ENCODE measurements at regions not wholly inside any gene's neighbourhood (a gene's known extent, or its start where the extent isn't known, plus 50 kb on each side); places are given as distances from the start of the nearest gene placed in this dataset.
"Not testable (repeated sequence)": the region's sequence is repeated elsewhere in the genome, so short reads cannot be mapped to it uniquely, and the experiment has no call there.

DNA sequence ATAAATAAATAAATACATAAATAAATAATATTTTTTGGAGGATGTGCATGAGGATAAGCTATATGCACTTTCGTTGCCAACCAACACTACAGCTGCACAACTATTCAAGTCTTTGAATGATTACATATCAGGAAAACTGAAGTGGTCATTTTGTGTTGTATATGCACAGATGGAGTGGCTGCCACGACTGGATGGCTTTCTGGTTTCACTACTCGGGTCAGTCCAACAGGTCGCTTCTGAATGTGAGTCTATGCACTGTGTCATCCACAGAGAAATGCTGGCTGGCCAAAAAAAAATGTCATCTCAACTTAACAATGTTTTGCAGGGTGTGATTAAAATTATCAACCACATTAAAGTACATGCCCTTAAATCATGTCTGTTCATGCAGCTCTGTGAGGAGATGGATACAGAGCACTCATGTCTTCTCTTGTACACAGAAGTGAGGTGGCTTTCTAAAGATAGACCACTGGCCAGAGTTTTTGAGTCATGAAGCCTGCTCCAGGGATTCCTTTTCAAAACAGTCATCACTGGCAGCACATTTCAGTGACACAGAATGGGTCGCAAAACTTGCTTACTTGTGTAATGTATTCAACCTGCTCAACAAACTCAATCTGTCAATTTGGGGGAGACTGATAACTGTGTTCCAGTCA lies 589.8 kb upstream of the CYLC2 start:
- DNase-seq (ENCODE audit: low spot score) = no peak
- Histone ChIP-seq H3K36me3 (no peaks in the 10 kb centered on the region), H3K4me1 (no peaks in the 10 kb centered on the region), H3K27ac (no peak overlapping the region), H3K9me3 (no peaks in the 10 kb centered on the region), H3K27me3 (no peaks in the 10 kb centered on the region), H3K4me3 (no peak overlapping the region)
- TF ChIP-seq, protein P1, sequence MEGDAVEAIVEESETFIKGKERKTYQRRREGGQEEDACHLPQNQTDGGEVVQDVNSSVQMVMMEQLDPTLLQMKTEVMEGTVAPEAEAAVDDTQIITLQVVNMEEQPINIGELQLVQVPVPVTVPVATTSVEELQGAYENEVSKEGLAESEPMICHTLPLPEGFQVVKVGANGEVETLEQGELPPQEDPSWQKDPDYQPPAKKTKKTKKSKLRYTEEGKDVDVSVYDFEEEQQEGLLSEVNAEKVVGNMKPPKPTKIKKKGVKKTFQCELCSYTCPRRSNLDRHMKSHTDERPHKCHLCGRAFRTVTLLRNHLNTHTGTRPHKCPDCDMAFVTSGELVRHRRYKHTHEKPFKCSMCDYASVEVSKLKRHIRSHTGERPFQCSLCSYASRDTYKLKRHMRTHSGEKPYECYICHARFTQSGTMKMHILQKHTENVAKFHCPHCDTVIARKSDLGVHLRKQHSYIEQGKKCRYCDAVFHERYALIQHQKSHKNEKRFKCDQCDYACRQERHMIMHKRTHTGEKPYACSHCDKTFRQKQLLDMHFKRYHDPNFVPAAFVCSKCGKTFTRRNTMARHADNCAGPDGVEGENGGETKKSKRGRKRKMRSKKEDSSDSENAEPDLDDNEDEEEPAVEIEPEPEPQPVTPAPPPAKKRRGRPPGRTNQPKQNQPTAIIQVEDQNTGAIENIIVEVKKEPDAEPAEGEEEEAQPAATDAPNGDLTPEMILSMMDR (IDR thresholded peaks at IDR 0.05) = no peak

DNA sequence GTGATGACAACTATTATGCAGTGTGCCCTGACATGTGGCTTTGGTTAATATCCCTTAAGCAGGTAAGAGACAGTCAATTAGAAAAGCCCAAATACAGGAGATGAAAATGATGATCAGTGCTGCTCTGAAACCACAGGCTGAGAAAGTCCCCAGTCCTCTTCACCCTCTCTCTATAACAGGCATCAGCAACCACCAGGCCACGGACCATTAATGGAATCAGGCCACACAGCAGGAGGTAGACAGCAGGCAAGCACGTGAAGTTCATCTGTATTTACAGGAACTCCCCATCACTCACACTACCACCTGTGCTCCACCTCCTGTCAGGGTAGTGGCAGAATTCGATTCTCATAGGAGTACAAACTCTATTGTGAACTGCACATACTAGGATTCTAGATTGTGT lies 591.6 kb upstream of the CYLC2 start:
- TF ChIP-seq, protein P1 (IDR thresholded peaks at IDR 0.05) = no peak
- H3K27ac ChIP-seq = no peak overlapping the region
- H3K36me3 ChIP-seq = no peaks in the 10 kb centered on the region
- no peaks in the 10 kb centered on the region for H3K27me3 ChIP-seq
- no peak for DNase-seq (ENCODE audit: low spot score)
- no peaks in the 10 kb centered on the region for H3K4me1 ChIP-seq
- no peak overlapping the region for H3K4me3 ChIP-seq
- no peaks in the 10 kb centered on the region for H3K9me3 ChIP-seq

DNA sequence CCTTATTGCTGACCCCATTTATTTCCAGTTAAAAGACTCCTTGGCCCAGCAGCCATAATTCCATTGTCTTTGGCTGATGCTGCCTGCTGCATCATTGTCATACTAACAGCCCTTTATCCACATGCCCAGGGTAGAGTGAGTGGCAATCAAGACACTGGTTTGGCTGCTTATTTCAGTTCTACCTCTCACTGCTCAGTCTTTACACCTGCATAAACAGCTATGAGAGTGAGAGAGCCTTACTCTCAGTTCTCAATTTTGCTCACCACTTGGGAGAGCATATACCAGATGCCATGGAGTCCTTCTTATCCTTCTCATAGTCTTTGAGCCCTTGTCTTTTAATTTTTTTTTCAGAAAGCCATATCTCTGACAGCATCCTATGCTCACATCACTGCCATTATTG lies 596.9 kb upstream of the CYLC2 start:
- Histone ChIP-seq H3K27me3 (no peaks in the 10 kb centered on the region), H3K4me3 (no peak overlapping the region), H3K36me3 (no peaks in the 10 kb centered on the region), H3K27ac (no peak overlapping the region), H3K4me1 (no peaks in the 10 kb centered on the region), H3K9me3 (no peaks in the 10 kb centered on the region)
- TF ChIP-seq, protein P1 (IDR thresholded peaks at IDR 0.05) = no peak
- no peak for DNase-seq (ENCODE audit: low spot score)

DNA sequence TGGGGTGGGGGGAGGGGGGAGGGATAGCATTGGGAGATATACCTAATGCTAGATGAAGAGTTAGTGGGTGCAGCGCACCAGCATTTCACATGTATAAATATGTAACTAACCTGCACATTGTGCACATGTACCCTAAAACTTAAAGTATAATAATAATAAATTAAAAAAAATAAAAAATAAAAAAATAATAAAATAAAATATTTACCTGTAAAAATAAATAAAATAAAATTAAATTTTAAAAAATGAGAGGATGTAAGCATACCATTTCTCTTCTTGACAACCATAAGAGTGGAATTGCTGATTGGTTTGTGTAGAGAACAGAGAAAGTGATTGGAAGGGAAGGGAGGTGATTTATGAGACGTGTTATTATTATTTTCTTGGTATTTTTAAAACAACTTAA lies 609.5 kb upstream of the CYLC2 start:
- not testable (repeated sequence) for H3K27ac ChIP-seq; H3K4me3 ChIP-seq; H3K9me3 ChIP-seq; H3K27me3 ChIP-seq; DNase-seq (ENCODE audit: low spot score); H3K4me1 ChIP-seq; H3K36me3 ChIP-seq

DNA sequence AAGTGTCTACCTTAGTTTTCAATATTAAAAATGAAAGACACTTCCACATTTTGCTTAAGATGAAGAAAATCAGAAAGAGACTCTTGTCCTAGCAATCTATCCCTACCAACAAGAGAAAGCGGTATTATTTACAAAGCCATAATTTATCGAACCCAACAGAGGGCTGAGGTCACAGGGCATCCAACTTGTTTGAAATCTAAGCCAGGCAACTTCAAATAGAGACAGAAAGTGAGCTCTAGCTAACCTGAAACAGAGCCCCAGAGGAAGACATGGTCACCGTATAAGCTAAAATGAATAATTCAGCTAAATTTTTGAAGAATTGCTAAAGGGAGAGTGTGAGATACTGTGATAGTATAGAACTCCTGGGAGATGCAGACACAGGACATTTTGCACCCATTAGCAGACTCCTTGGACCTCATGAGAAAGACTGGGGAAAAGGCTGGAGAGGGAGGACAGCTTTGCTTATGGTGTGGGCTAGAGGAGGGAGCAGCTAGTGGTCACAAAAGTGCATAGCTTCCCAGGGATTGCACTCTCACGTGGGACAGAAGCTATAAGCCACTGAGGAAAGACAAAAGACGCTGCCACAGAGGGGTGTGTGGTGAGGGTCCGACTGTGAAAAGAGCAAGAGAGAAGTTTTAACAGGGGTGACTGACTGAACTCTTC lies 624.2 kb upstream of the GRIN3A start:
- no peaks in the 10 kb centered on the region for H3K4me1 ChIP-seq
- no peaks in the 10 kb centered on the region for H3K27me3 ChIP-seq
- no peak overlapping the region for H3K27ac ChIP-seq
- H3K9me3 ChIP-seq = no peaks in the 10 kb centered on the region
- TF ChIP-seq, protein P1 (IDR thresholded peaks at IDR 0.05) = no peak
- no peaks in the 10 kb centered on the region for H3K36me3 ChIP-seq
- no peak overlapping the region for H3K4me3 ChIP-seq
- no peak for DNase-seq (ENCODE audit: low spot score)

DNA sequence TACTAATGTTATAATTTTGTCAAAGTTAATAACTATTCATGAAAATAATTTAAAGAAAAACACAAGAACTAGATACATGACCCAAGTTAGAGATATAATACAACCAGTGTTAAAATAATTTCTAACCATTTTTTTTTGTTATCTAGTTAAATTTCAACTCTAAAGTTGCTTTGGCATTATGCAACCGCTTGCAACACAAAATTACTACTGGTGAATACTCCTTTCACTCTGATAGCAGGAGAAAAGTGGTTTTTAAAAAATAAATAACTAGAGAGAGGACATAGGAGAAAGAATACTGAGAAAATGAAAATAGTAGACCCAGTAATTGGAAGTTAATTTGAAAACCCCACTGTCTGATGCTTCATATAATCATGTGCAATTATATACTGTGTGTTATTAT lies 622.4 kb upstream of the GRIN3A start:
- Histone ChIP-seq H3K27ac (no peak overlapping the region), H3K4me1 (no peaks in the 10 kb centered on the region), H3K27me3 (no peaks in the 10 kb centered on the region), H3K36me3 (no peaks in the 10 kb centered on the region), H3K4me3 (no peak overlapping the region), H3K9me3 (peaks cover 0 to 9% of the 10 kb centered on the region in 2 donors)
- TF ChIP-seq, protein P1 (IDR thresholded peaks at IDR 0.05) = no peak
- DNase-seq (ENCODE audit: low spot score) = no peak

All from right atrium auricular region (tissue), 2 donors.